Breast epithelium (tissue), 3 donors: ENCODE measurements at regions not wholly inside any gene's neighbourhood (a gene's known extent, or its start where the extent isn't known, plus 50 kb on each side); places are given as distances from the start of the nearest gene placed in this dataset.

Experiments used
- CTCF ChIP-seq, 3 donors: fragments of 450-650 bp; IDR thresholded peaks; one replicate each; pipeline ENCODE4 v1.5.1; 2016 to 2017; ENCODE audit warnings: antibody characterized with exemption in 3 of 3, mild to moderate bottlenecking in 3 of 3, moderate library complexity in 3 of 3
- POLR2A ChIP-seq: fragments of 450-650 bp; IDR thresholded peaks from one replicate; pipeline ENCODE4 v1.6.1; 2016; ENCODE audit warnings: antibody characterized with exemption, mild to moderate bottlenecking, moderate library complexity

GRCh38 chr2:239598732-239599090, 197.9 kb upstream of the HDAC4 start:
- TF ChIP-seq CTCF (IDR thresholded peaks at IDR 0.05) (no peak), POLR2A (no peak)
